Thyroid gland (tissue), 4 donors: ENCODE measurements at regions not wholly inside any gene's neighbourhood (a gene's known extent, or its start where the extent isn't known, plus 50 kb on each side); places are given as distances from the start of the nearest gene placed in this dataset.

Experiments
- CTCF ChIP-seq, 6 experiments: fragments of 200-600 bp in 3 of 6; fragments of 450-650 bp in 3 of 6; sonication (generic) in 3 of 6; IDR thresholded peaks; one replicate each; pipeline ENCODE4 v1.5.1; 2016 to 2019; ENCODE audit warnings: antibody characterized with exemption in 6 of 6, mild to moderate bottlenecking in 2 of 6, inconsistent platforms in 1 of 6, moderate library complexity in 1 of 6
- POLR2A ChIP-seq, 2 donors: fragments of 450-650 bp; IDR thresholded peaks; one replicate each; pipeline ENCODE4 v1.6.1; 2017; ENCODE audit warnings: antibody characterized with exemption in 2 of 2, mild to moderate bottlenecking in 2 of 2, moderate library complexity in 1 of 2

GRCh38 chr5:114265432-114266060 lies 96.3 kb upstream of the KCNN2 start:
- TF ChIP-seq POLR2A (IDR thresholded peaks at IDR 0.05) (no peak), CTCF (IDR thresholded peaks at IDR 0.05) (no peak)
